H9 (cell line): ENCODE measurements at regions not wholly inside any gene's neighbourhood (a gene's known extent, or its start where the extent isn't known, plus 50 kb on each side); places are given as distances from the start of the nearest gene placed in this dataset.

Experiments used
- DNase-seq: peaks from one replicate; pipeline ENCODE4 v3.0.0-alpha.2; 2017
- H2AFZ ChIP-seq: one replicate; pipeline ENCODE4 v1.6.1; 2013; ENCODE audit warnings: mild to moderate bottlenecking, low read length, control low read depth, moderate library complexity
- H2AK5ac ChIP-seq: 2 replicates; pipeline ENCODE4 v1.6.1; 2013; ENCODE audit warnings: low read length, control low read depth, mixed read lengths; ENCODE audit not compliant: insufficient read length
- H2BK120ac ChIP-seq: one replicate; pipeline ENCODE4 v1.6.1; 2013; ENCODE audit warnings: low read depth, mild to moderate bottlenecking, low read length, control low read depth, inconsistent platforms; ENCODE audit not compliant: poor library complexity, severe bottlenecking
- H2BK12ac ChIP-seq: 2 replicates; pipeline ENCODE4 v1.6.1; 2013; ENCODE audit warnings: low read length, control low read depth, mixed read lengths, low read depth; ENCODE audit not compliant: insufficient read length
- H2BK15ac ChIP-seq: 2 replicates; pipeline ENCODE4 v1.6.1; 2013; ENCODE audit warnings: low read depth, low read length, control low read depth
- H2BK20ac ChIP-seq: one replicate; pipeline ENCODE4 v1.6.1; 2013; ENCODE audit warnings: low read depth, mild to moderate bottlenecking, low read length, control low read depth, inconsistent platforms; ENCODE audit not compliant: poor library complexity, severe bottlenecking
- H2BK5ac ChIP-seq: 2 replicates; pipeline ENCODE4 v1.6.1; 2013; ENCODE audit warnings: low read length, control low read depth, mixed read lengths; ENCODE audit not compliant: insufficient read length
- H3K14ac ChIP-seq: 2 replicates; pipeline ENCODE4 v1.6.1; 2013; ENCODE audit warnings: low read length, control low read depth; ENCODE audit not compliant: insufficient read depth
- H3K18ac ChIP-seq: 2 replicates; pipeline ENCODE4 v1.6.1; 2013; ENCODE audit warnings: low read depth, mild to moderate bottlenecking, mixed read lengths, low read length, control low read depth; ENCODE audit not compliant: insufficient read length
- H3K23ac ChIP-seq: 2 replicates; pipeline ENCODE4 v1.6.1; 2013; ENCODE audit warnings: low read length, control low read depth, mixed read lengths, low read depth; ENCODE audit not compliant: insufficient read length
- H3K23me2 ChIP-seq: 2 replicates; pipeline ENCODE4 v1.6.1; 2013; ENCODE audit warnings: low read depth, mild to moderate bottlenecking, mixed read lengths, low read length, control low read depth; ENCODE audit not compliant: insufficient read length, poor library complexity, severe bottlenecking
- H3K27ac ChIP-seq: 2 replicates; pipeline ENCODE4 v1.5.1; 2013; ENCODE audit warnings: low read length, control low read depth, mixed read lengths, low read depth; ENCODE audit not compliant: insufficient read length
- H3K27me3 ChIP-seq: 2 replicates; pipeline ENCODE4 v1.6.1; 2013; ENCODE audit warnings: low read length, control low read depth, inconsistent platforms; ENCODE audit not compliant: insufficient read depth
- H3K4ac ChIP-seq: 2 replicates; pipeline ENCODE4 v1.6.1; 2013; ENCODE audit warnings: low read depth, mild to moderate bottlenecking, control low read depth, inconsistent platforms, low read length, moderate library complexity
- H3K4me1 ChIP-seq: 2 replicates; pipeline ENCODE4 v1.6.1; 2013; ENCODE audit warnings: low read length, control low read depth, inconsistent platforms; ENCODE audit not compliant: insufficient read depth
- H3K4me2 ChIP-seq: 2 replicates; pipeline ENCODE4 v1.6.1; 2013; ENCODE audit warnings: low read length, control low read depth, mixed read lengths; ENCODE audit not compliant: insufficient read length, insufficient read depth
- H3K56ac ChIP-seq: 2 replicates; pipeline ENCODE4 v1.6.1; 2013; ENCODE audit warnings: low read depth, mild to moderate bottlenecking, mixed read lengths, low read length, control low read depth; ENCODE audit not compliant: insufficient read length
- H3K79me1 ChIP-seq: 2 replicates; pipeline ENCODE4 v1.6.1; 2013; ENCODE audit warnings: low read depth, mild to moderate bottlenecking, moderate library complexity, low read length, control low read depth, inconsistent platforms; ENCODE audit not compliant: insufficient read depth, poor library complexity, severe bottlenecking
- H3K79me2 ChIP-seq: 2 replicates; pipeline ENCODE4 v1.6.1; 2013; ENCODE audit warnings: low read length, control low read depth, inconsistent platforms; ENCODE audit not compliant: insufficient read depth
- H3K9ac ChIP-seq: 2 replicates; pipeline ENCODE4 v1.6.1; 2013; ENCODE audit warnings: low read length, control low read depth, mixed read lengths; ENCODE audit not compliant: insufficient read length; ENCODE audit errors: extremely low read depth
- H3K9me3 ChIP-seq: one replicate; pipeline ENCODE4 v1.6.1; 2013; ENCODE audit warnings: low read depth, low read length, inconsistent platforms; ENCODE audit not compliant: control insufficient read depth
- H3T11ph ChIP-seq: one replicate; pipeline ENCODE4 v1.6.1; 2013; ENCODE audit warnings: mild to moderate bottlenecking, low read length, control low read depth, inconsistent platforms
- H4K20me1 ChIP-seq: one replicate; pipeline ENCODE4 v1.6.1; 2013; ENCODE audit not compliant: control insufficient read depth, insufficient read length, insufficient read depth
- H4K5ac ChIP-seq: 2 replicates; pipeline ENCODE4 v1.6.1; 2013; ENCODE audit warnings: low read depth, mild to moderate bottlenecking, mixed read lengths, low read length, control low read depth; ENCODE audit not compliant: insufficient read length
- H4K8ac ChIP-seq: replicated peaks from 2 replicates; pipeline ENCODE4 v1.6.1; 2013; ENCODE audit warnings: low read length, control low read depth, mixed read lengths, low read depth; ENCODE audit not compliant: insufficient read length
- H4K91ac ChIP-seq: 2 replicates; pipeline ENCODE4 v1.6.1; 2013; ENCODE audit warnings: low read depth, mild to moderate bottlenecking, moderate library complexity, mixed read lengths, low read length, control low read depth; ENCODE audit not compliant: insufficient read length
- H3K27ac Mint-ChIP-seq, 3 experiments: 2 replicates in 2 of 3; 3 replicates in 1 of 3; pipeline ENCODE4 v1.8.0; 2020 to 2021; ENCODE audit warnings: mixed read lengths in 3 of 3, mild to moderate bottlenecking in 1 of 3, moderate library complexity in 1 of 3
- H3K27me3 Mint-ChIP-seq: 2 replicates; pipeline ENCODE4 v1.8.0; 2021; ENCODE audit warnings: low read depth, mild to moderate bottlenecking, moderate library complexity, mixed read lengths
- H3K36me3 Mint-ChIP-seq, 3 experiments: 2 replicates in 2 of 3; 3 replicates in 1 of 3; pipeline ENCODE4 v1.8.0; 2020 to 2021; ENCODE audit warnings: low read depth in 3 of 3, mixed read lengths in 3 of 3; ENCODE audit not compliant: insufficient read depth in 1 of 3
- H3K4me1 Mint-ChIP-seq, 2 experiments: 2 replicates each; pipeline ENCODE4 v1.8.0; 2020; ENCODE audit warnings: mixed read lengths in 2 of 2
- H3K4me3 Mint-ChIP-seq, 2 experiments: 2 replicates in 1 of 2; 3 replicates in 1 of 2; pipeline ENCODE4 v1.8.0; 2020 to 2021; ENCODE audit warnings: mild to moderate bottlenecking in 2 of 2, mixed read lengths in 2 of 2, moderate library complexity in 1 of 2
- H3K9me3 Mint-ChIP-seq, 2 experiments: 2 replicates in 1 of 2; 3 replicates in 1 of 2; pipeline ENCODE4 v1.8.0; 2020; ENCODE audit warnings: mild to moderate bottlenecking in 2 of 2, mixed read lengths in 2 of 2, moderate library complexity in 1 of 2
- WGBS: extraction: QIAGEN DNeasy Blood & Tissue Kit; methylation state at CpG from one replicate; pipeline ENCODE4 v1.1.7; 2013; ENCODE audit warnings: missing lambda C conversion rate, low lambda C conversion rate, mixed read lengths; ENCODE audit not compliant: insufficient read length; ENCODE audit errors: extremely low coverage; 5-methylcytosine and 5-hydroxymethylcytosine counted together
- TF ChIP-seq, protein P1 (sequence below): fragments of 200-600 bp; sonication (generic); conservative IDR thresholded peaks from 3 replicates; pipeline ENCODE4 v1.8.0; 2021; ENCODE audit warnings: antibody characterized with exemption, mild to moderate bottlenecking

DNA sequence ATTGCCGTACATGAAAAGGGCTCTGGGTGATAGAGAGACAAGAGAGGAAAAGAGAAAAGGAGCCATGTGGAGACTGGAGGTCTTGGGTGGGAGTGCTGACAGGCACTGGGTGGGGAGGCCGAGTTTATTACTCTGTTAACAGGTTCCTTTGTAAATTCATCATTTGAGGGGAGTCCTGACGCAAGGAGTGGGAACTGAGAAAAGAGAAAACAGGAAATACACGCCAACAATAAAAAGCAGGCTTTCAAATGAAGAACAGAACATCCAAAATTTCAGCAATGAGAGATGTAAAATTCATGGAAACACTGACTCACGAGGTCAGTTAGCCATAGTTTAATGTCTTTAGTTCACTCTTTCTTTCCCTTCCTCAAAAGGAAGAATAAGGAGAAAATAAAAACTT is 342.8 kb downstream of the TMEM167A start:
- no peak overlapping the region for H3K18ac ChIP-seq
- Mint-ChIP-seq H3K4me1 (peaks cover 4 to 7% of the 10 kb centered on the region in 2 experiments; a peak in 3 of 4 replicates), H3K9me3 (no peaks in the 10 kb centered on the region), H3K36me3 (no peaks in the 10 kb centered on the region; a peak in 1 of 7 replicates), H3K27ac (no peak overlapping the region), H3K27me3 (no peaks in the 10 kb centered on the region), H3K4me3 (no peak overlapping the region)
- H3K14ac ChIP-seq = no peak overlapping the region
- H2BK5ac ChIP-seq = no peak overlapping the region
- H3K79me2 ChIP-seq = no peaks in the 10 kb centered on the region
- no peak overlapping the region for H3K9ac ChIP-seq
- no CpG with 5 or more reads among the region's 5 CpGs for WGBS
- H3K79me1 ChIP-seq = no peaks in the 10 kb centered on the region
- no peaks in the 10 kb centered on the region for H4K20me1 ChIP-seq
- no peak overlapping the region for H2BK120ac ChIP-seq
- no peaks in the 10 kb centered on the region for H3K27me3 ChIP-seq
- H3K9me3 ChIP-seq = no peaks in the 10 kb centered on the region
- no peak overlapping the region for H3K23ac ChIP-seq
- H3K4me1 ChIP-seq = no peaks in the 10 kb centered on the region
- no peak overlapping the region for H4K8ac ChIP-seq
- no peak overlapping the region for H2BK15ac ChIP-seq
- H2BK20ac ChIP-seq = no peak overlapping the region
- H3K23me2 ChIP-seq = no peaks in the 10 kb centered on the region
- no peak overlapping the region for H4K5ac ChIP-seq
- H3K4ac ChIP-seq = no peak overlapping the region
- DNase-seq = no peak
- H3K56ac ChIP-seq = no peak overlapping the region
- no peak overlapping the region for H3K4me2 ChIP-seq
- no peak overlapping the region for H2BK12ac ChIP-seq
- no peak overlapping the region for H2AK5ac ChIP-seq
- no peak overlapping the region for H3K27ac ChIP-seq
- no peak overlapping the region for H2AFZ ChIP-seq
- TF ChIP-seq, protein P1, sequence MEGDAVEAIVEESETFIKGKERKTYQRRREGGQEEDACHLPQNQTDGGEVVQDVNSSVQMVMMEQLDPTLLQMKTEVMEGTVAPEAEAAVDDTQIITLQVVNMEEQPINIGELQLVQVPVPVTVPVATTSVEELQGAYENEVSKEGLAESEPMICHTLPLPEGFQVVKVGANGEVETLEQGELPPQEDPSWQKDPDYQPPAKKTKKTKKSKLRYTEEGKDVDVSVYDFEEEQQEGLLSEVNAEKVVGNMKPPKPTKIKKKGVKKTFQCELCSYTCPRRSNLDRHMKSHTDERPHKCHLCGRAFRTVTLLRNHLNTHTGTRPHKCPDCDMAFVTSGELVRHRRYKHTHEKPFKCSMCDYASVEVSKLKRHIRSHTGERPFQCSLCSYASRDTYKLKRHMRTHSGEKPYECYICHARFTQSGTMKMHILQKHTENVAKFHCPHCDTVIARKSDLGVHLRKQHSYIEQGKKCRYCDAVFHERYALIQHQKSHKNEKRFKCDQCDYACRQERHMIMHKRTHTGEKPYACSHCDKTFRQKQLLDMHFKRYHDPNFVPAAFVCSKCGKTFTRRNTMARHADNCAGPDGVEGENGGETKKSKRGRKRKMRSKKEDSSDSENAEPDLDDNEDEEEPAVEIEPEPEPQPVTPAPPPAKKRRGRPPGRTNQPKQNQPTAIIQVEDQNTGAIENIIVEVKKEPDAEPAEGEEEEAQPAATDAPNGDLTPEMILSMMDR = no peak
- no peak overlapping the region for H4K91ac ChIP-seq
- no peak overlapping the region for H3T11ph ChIP-seq
